HG03159 (cell line): ENCODE measurements at regions not wholly inside any gene's neighbourhood (a gene's known extent, or its start where the extent isn't known, plus 50 kb on each side); places are given as distances from the start of the nearest gene placed in this dataset.

Source experiments
- ATAC-seq: cut with Tn5 transposase; IDR thresholded peaks from one replicate; pipeline ENCODE4 v1.9.1; 2021; ENCODE audit warnings: mild to moderate bottlenecking, moderate library complexity; ENCODE audit not compliant: unreplicated experiment

GRCh38 chr4:153939570-153939969, 150.7 kb upstream of the SFRP2 start:
- ATAC-seq, result no peak

- no peak for ATAC-seq
These were observed 150.1 kb upstream of the SFRP2 start for GRCh38 chr4:153938994-153939393.

- ATAC-seq, result no peak
These were observed 148.4 kb upstream of the SFRP2 start for GRCh38 chr4:153937289-153937688.

- no peak for ATAC-seq
These were observed 147.2 kb upstream of the SFRP2 start for GRCh38 chr4:153936121-153936520.

- ATAC-seq, result no peak
These were observed 145.8 kb upstream of the SFRP2 start for GRCh38 chr4:153934688-153935017.

- ATAC-seq, result no peak
These were observed 145.2 kb upstream of the SFRP2 start for GRCh38 chr4:153933915-153934687.

GRCh38 chr4:153931804-153932203, 142.9 kb upstream of the SFRP2 start:
- ATAC-seq, result no peak

GRCh38 chr4:153929675-153930074, 140.8 kb upstream of the SFRP2 start:
- ATAC-seq, result no peak

GRCh38 chr4:153927451-153927850, 138.6 kb upstream of the SFRP2 start:
- ATAC-seq, result no peak

GRCh38 chr4:153922148-153922547, 133.3 kb upstream of the SFRP2 start:
- no peak for ATAC-seq

GRCh38 chr4:153919667-153920066, 130.8 kb upstream of the SFRP2 start:
- no peak for ATAC-seq

- ATAC-seq, result peak; percentile 94
These were observed 127.4 kb upstream of the SFRP2 start for GRCh38 chr4:153916273-153916755.

GRCh38 chr4:153912301-153912700, 123.4 kb upstream of the SFRP2 start:
- ATAC-seq, result no peak

GRCh38 chr4:153909672-153910071, 120.8 kb upstream of the SFRP2 start:
- ATAC-seq, result no peak

- ATAC-seq, result no peak
These were observed 117.3 kb upstream of the SFRP2 start for GRCh38 chr4:153906231-153906630.

- ATAC-seq, result no peak
These were observed 116.3 kb upstream of the SFRP2 start for GRCh38 chr4:153905231-153905630.

- no peak for ATAC-seq
These were observed 115.1 kb upstream of the SFRP2 start for GRCh38 chr4:153904011-153904410.

- ATAC-seq, result no peak
These were observed 112.3 kb upstream of the SFRP2 start for GRCh38 chr4:153901220-153901619.

- ATAC-seq, result no peak
These were observed 111.5 kb upstream of the SFRP2 start for GRCh38 chr4:153900426-153900825.

GRCh38 chr4:153890761-153891160, 101.9 kb upstream of the SFRP2 start:
- no peak for ATAC-seq

GRCh38 chr4:153887217-153887616, 98.3 kb upstream of the SFRP2 start:
- ATAC-seq, result no peak

- no peak for ATAC-seq
These were observed 95.4 kb upstream of the SFRP2 start for GRCh38 chr4:153884325-153884724.

GRCh38 chr4:153880983-153881382, 92.1 kb upstream of the SFRP2 start:
- no peak for ATAC-seq
